Activated T-cell treated with anti-CD3 and anti-CD28 coated beads for 48 hours (primary cell): ENCODE measurements at regions not wholly inside any gene's neighbourhood (a gene's known extent, or its start where the extent isn't known, plus 50 kb on each side); places are given as distances from the start of the nearest gene placed in this dataset.

Source experiments
- DNase-seq: peaks from one replicate; pipeline ENCODE4 v3.0.0-alpha.2; 2020; ENCODE audit warnings: low read depth

- DNase-seq: no peak
Observed at GRCh38 chr11:37755521-37755920, 1157.5 kb upstream of the RAG2 start.

GRCh38 chr11:37748641-37749040, 1150.6 kb upstream of the RAG2 start:
- no peak for DNase-seq

GRCh38 chr11:37747121-37747520, 1149.1 kb upstream of the RAG2 start:
- DNase-seq: no peak

- no peak for DNase-seq
Observed at GRCh38 chr11:37727371-37727770, 1129.3 kb upstream of the RAG2 start.

- no peak for DNase-seq
Observed at GRCh38 chr11:37724315-37724714, 1126.3 kb upstream of the RAG2 start.

- DNase-seq: no peak
Observed at GRCh38 chr11:37721485-37721884, 1123.4 kb upstream of the RAG2 start.

GRCh38 chr11:37718431-37718999, 1120.5 kb upstream of the RAG2 start:
- DNase-seq: no peak

- DNase-seq: no peak
Observed at GRCh38 chr11:37712251-37712650, 1114.2 kb upstream of the RAG2 start.

- DNase-seq: no peak
Observed at GRCh38 chr11:37710031-37710430, 1112.0 kb upstream of the RAG2 start.

- no peak for DNase-seq
Observed at GRCh38 chr11:37704791-37705190, 1106.8 kb upstream of the RAG2 start.

GRCh38 chr11:37699644-37700043, 1101.6 kb upstream of the RAG2 start:
- no peak for DNase-seq

GRCh38 chr11:37695283-37695682, 1097.2 kb upstream of the RAG2 start:
- no peak for DNase-seq

GRCh38 chr11:37689951-37690350, 1091.9 kb upstream of the RAG2 start:
- no peak for DNase-seq

GRCh38 chr11:37688456-37688855, 1090.4 kb upstream of the RAG2 start:
- no peak for DNase-seq

GRCh38 chr11:37687130-37687529, 1089.1 kb upstream of the RAG2 start:
- DNase-seq: no peak

GRCh38 chr11:37671321-37671720, 1073.3 kb upstream of the RAG2 start:
- no peak for DNase-seq

GRCh38 chr11:37666960-37667359, 1068.9 kb upstream of the RAG2 start:
- no peak for DNase-seq

GRCh38 chr11:37657645-37658044, 1059.6 kb upstream of the RAG2 start:
- no peak for DNase-seq

- no peak for DNase-seq
Observed at GRCh38 chr11:37647767-37648166, 1049.7 kb upstream of the RAG2 start.

GRCh38 chr11:37643968-37644367, 1045.9 kb upstream of the RAG2 start:
- no peak for DNase-seq

GRCh38 chr11:37642296-37642695, 1044.3 kb upstream of the RAG2 start:
- no peak for DNase-seq

- no peak for DNase-seq
Observed at GRCh38 chr11:37632748-37633147, 1034.7 kb upstream of the RAG2 start.

GRCh38 chr11:37630866-37631265, 1032.8 kb upstream of the RAG2 start:
- DNase-seq: no peak

- no peak for DNase-seq
Observed at GRCh38 chr11:37623778-37624177, 1025.7 kb upstream of the RAG2 start.

GRCh38 chr11:37621662-37622061, 1023.6 kb upstream of the RAG2 start:
- no peak for DNase-seq
